Effector CD4-positive, alpha-beta T cell (primary cell): ENCODE measurements at regions not wholly inside any gene's neighbourhood (a gene's known extent, or its start where the extent isn't known, plus 50 kb on each side); places are given as distances from the start of the nearest gene placed in this dataset.
"Not testable (repeated sequence)": the region's sequence is repeated elsewhere in the genome, so short reads cannot be mapped to it uniquely, and the experiment has no call there.

Experiments used
- DNase-seq: peaks from one replicate; pipeline ENCODE4 v3.0.0-alpha.2; 2020

DNA sequence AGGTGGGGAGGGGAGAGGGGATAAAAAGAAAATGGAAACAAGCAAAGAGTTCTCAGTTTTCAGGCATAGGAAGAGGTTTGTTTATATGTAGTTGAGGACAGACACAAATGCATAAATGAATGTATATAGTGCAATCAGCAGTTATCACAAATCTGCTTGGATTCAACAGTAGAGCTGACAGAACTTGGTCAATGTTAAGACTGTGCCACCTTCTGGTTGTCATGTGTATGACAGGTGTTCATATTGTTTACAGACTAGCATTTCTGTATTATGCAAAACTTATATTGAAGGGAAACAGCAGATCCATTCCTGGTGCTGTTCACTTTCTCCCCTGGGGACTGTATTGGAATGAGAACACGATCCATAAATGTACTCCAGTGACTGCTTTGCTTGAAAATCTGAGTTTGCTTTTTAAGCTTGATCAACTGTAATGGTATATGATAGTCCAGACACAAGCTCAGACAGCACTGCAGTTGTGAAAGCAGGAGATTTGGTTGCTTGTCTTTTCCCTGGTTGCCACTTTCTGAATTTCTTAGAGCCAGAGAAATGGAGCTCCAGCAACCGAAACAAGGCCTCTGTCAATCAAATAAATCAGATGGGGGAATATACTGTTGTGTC, 319.5 kb upstream of the OBI1 start:
- DNase-seq: peak; percentile 7

DNA sequence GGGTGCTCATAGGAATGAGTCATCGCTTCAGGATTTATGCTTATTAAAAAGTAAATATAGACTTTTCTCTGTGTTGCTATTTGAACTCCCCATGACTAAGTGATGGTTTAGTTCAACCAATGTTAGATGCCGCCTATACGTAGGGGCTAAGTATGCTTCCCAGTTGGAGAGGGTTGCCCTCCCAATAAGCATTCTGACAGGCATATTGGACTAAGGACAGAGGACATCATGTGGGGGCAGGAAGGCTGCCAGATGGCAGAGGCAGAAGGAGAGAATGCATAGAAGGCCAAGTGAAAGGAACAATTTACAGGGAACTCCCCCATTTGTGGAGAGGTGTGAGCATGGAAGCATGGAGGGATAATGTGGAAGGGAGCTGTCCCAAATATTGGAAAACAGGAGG, 318.4 kb upstream of the OBI1 start:
- no peak for DNase-seq

DNA sequence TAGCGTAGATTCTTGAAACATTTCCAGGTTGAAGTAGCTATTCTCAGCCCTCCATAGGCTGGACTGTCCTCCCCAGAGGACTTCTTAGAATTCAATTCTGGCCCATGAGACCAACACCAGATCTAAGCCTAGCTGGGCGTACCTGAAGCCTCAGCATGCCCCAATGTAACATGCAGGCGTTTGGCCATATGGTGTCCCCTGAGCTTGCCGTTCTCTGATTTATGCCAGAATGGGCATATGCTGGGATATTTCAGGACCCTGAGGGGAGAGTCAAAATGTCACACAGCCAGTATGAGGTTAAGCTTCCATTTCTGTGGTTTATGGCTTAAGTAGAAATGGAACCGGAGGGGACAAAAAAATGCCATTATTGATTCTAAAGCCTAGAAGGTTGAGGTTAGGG, 317.7 kb upstream of the OBI1 start:
- no peak for DNase-seq

DNA sequence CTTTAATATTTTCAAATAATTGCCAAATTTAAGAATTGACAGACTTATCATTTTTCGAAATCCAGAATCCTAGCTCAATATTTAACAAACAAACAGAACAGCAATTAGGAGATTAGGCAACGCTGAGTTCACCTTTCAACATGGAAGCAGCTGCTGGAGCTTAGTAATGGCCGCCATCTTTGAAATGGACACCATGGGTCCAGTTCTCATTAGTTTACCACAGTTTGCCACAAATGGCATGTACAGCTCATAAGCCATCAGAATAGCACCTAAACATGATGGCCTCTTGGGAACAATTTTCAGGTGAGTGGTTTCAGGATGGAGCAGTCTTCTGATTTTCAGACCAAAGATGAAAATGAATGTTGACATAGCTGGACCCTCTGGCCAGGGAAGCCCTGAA, 313.6 kb upstream of the OBI1 start:
- DNase-seq: no peak

DNA sequence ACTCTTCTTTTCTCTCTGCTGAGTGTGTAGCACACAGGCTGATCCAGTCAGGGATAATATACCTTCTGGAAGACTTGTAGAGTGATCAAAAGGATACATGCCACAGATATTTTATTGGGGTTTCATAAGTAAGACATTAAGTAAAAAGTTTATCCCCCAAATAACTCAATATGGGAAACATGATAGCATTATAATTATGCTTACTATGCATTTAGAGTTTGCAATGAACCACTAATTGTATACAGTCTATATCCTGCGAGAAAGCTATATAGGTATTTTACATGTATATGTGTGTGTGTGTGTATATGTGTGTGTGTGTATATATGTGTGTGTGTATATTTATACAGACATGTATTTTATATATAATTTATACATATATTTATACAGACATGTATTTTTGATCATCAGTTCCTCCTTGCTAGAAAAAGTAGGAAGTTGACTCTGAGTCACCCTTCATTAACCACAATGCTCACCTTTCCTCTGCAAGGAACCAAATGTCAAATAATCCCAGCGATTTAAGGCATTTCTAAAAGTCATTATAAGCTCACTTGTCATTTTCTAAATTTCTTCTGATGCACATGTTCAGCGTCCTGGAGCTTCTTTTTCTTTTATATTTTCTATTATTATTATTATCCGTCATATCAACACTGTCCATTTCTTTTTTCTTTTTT, 312.5 kb upstream of the OBI1 start:
- DNase-seq: no peak

DNA sequence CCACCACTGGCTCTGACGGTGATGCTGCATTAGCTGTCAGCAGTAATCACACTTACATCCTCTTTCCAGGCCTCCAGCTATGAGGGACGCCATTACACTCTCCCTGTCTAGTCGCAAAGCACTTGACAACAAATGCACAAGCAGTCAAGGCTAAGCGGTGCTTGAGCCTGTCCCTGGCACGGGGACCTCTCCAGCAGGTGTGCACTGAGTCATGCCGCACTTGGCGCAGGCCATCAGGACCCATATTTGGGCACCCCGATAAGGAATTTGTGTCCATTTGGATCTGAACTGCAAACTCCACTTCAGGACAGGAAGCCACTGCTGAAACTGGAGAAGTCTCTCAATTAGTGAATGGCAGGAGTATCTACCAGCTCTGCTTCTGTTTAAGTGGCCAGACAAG, 301.9 kb upstream of the OBI1 start:
- DNase-seq: no peak

DNA sequence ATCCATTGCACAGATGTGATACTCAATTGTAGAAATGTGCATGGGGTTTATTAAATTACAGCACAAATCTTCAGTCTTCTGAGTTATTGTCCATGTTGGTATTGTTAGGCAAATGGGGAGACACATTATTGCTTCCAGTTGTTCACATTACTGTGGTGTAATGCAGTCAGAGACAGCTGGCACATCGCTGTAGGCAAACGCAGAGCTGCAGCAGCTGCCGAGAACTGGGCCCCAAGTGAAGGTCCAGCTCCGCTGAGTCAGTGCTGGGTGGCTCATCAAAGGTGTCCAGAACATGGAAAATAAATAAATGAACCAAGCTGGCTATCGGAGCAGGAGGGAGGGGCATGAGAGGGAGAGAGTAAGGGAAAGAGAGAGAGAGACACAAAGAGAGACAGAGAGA, 299.1 kb upstream of the OBI1 start:
- DNase-seq: no peak

DNA sequence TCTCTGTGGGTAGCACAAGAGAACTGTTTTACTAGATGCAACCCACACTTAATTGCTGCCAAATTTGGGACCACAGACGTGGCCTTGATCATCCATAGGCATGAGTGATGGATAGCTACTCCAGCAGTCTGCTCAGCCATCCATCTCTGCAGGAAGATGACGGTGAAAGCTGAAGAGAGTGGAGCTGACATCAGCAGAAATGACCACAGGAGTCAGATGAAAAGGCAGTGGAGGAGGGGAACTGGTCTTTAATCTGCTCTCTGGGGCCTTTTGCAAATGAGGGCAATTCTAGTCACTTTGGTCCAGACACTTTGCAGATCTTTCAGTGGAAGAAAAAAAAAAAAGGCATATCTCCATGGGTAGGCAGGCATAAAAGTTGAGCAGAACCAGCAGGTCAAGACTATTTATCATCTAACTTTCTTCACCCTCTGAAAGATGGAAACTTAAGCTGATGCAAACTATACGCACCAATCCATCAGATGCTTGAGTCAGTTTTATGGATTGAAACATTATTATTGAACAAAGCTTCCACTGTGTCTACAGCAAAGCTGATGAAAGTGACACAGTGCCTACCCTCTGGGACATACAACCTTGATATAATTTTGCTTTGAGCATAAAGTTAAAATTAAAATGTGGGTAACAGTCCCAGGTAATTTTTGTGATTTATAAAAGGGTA, 281.6 kb upstream of the OBI1 start:
- DNase-seq: no peak

DNA sequence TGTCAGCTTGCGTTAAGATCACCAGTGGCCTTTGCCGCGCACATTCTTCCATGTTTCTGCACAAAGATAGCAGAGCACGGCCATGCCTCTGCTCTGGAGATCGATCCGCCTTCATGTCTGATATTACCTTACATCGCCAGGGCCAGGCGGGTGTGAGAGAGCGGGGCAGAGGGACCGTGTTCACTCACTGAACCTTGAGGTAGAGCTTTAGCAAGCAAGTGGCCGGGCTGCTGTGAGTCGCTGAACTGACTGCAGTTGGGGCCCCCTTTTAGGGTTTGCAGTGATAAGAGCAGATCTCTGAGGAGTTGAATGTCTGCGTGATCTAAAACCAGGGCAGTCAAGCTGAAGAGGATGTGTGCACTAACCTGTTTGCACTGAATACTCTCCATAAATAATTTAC, 275.4 kb upstream of the OBI1 start:
- DNase-seq: no peak

DNA sequence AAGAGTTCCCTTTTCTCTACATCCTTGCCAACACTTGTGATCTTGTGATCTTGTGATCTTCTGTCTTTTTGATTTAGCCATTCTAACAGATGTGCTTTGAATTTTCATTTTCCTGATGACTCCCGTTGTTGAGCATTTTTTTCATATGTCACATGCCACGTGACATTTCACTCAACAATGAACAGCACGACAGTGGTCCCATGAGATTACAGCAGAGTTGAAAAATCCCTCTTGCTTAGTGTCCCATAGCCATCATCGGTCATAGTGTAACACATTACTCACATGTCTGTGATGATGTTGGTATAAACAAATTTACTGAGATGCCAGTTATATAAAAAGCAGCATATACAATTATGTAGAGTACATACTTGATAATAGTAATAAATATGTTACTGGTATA, 256.1 kb upstream of the OBI1 start:
- DNase-seq: no peak

DNA sequence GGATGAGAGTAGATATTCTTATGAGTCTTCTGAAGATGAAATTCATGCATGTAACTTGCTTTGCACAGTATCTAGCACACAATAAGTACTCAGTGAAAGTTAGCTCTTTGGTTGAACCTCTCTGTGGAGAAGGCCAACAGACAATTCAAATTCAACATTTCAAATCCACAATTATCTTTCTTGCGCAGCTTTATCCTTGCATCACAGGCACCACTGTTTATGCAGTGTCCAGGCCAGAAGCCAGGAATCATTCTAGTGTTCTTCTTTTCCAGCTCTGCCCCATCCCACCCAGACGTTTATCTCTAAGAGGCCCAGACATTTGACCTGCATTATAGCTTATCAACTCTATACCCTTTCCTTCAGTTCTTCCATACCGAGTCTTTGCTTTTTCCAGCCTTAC, 254.7 kb upstream of the OBI1 start:
- DNase-seq: no peak

DNA sequence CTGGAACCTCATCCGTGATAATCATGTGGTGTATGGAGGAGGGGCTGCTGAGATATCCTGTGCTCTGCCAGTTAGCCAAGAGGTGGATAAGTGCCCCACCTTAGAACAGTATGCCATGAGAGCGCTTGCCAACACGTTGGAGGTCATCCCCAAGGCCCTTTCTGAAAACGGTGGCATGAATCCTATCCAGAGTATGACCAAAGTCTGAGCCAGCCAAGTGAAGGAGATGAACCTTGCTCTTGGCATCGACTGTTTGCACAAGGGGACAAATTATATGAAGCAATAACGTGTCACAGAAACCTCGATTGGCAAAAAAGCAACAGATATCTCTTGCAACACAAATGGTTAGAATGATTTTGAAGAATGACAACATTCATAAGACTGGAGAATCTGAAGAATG, 251.2 kb upstream of the OBI1 start:
- DNase-seq: no peak

DNA sequence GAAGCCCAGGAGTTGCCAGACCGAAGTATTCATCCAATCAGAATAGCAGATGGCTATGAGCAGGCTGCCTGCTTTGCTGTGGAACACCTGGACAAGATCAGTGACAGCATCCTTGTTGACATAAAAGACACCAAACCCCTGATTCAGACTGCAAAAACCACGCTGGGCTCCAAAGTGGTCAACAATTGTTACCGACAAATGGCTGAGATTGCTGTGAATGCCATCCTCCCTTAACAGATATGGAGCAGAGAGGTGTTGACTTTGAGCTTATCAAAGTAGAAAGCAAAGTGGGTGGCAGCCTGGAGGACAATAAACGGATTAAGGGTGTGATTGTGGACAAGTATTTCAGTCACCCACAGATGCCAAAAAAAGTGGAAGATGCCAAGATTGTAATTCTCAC, 250.3 kb upstream of the OBI1 start:
- DNase-seq: no peak

DNA sequence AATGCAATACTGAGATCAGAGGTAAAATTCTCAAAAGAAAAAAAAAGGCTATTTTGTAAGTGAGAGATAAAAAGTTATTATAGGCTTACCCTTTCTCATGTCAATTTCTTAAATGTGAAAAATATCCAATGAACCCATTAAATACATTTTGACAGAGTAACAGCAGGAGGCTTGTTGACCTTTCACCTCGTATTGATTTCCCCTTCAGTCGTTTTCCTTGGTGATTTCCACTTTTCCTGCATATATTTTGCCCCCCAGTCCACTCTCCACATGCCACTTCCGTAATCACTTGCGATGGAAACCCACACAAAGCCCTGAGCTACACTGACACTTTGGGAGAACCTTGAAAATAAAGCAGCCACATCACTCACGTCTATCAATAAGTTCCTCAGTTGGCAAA, 248.1 kb upstream of the OBI1 start:
- DNase-seq: no peak

DNA sequence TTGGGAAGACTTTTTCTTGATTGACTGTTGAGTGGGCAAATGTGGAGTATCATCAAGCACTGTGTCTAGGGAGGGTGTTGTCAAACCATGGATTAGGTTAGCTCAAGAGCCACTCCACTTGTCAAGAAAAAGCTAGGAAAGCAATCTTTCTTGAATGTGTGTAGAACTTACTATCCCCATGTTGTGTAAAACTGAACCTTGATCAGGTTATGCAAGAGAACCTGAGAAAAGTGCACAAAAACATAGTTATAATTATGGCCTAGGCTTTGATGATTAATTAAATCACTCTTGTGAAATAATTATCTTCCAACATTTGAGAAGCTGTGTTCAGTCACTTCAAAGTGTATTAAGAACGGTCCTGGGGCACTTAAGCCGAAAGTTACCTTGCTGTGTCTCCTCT, 238.2 kb upstream of the OBI1 start:
- DNase-seq: no peak

DNA sequence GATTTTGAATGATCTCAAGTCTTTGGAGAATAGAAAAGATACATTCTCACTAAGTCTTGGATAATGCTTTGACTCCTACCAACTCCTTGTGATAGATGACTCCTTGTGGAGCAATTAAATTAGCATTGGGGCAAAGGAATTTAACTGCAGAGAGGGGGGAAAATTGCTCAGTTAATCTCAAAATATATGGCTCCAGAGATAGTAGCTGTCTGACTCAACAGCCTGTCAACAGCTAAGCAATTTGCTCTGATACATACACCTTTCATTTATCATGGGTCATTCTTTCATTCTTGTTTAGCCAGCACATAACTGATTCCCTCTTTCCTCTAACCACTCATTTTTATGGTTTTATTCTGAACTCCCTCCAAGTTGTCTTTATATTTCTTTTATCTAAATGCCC, 225.6 kb upstream of the OBI1 start:
- DNase-seq: no peak

DNA sequence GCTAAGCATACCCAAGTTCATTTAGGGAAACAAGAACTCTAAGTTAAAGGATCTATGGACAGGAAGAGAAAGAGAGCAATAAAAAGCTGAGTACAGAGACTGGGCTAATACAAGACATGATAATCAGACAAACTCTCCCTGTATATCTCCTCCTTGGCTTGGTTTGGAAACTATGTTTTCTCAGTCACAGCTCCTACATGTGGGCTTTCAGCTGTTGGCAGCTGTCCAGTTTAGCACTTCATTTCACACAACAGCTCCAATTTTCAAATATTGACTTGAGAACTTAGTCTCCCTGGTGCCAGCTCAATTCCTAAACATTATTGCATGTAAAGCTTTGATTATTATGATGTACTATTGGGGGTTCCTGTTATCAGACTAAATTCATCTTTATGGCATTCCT, 222.8 kb upstream of the OBI1 start:
- no peak for DNase-seq

DNA sequence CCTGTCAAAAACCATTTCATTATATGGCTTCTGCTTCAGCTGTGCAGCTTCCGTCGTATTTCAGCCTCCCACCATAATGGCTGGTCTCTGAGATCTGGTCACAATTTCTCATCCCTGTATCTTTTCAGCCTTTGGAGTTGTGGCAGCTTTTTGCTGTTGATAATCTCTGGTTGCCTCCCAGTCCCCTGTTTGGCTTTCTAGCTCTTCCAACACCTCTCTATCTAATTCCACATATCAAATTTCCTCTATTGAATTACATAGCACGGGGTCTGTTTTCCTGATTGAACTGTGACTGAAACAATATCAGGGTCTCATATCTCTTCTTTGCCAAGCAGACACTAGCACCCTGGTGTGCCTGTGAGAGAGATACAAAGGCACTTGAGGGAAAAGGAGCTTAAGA, 222.1 kb upstream of the OBI1 start:
- no peak for DNase-seq

DNA sequence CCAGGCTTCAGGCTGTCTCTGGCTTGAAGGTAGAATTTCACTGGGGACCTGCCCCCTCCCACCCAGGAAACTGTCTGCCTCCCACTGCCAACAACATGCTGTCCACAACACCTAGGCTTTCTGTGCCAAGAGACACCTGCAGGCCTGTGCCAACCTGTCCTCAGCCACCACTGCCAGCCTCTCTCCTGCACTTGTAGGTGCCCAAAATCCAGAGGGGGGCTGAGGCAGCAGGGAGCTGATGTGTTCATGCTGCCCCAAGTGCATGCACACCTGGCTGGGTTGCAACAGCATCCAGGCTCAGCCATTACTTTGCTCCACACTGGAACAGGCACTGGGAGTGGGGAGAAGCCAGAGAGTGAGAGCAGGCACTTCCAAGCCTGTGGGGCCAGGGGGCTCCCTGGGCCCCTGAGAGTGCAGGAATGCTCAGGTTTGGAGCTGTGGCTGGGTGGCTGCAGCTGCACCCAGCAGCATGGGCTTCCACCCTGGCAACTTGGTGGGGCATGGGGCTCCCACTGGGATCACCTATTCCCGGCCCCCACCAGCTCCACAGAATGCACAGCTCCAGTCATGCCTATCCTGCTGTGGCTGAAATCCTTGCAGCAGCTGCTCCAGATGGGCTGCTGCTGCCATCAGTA, 218.1 kb upstream of the OBI1 start:
- DNase-seq: no peak

DNA sequence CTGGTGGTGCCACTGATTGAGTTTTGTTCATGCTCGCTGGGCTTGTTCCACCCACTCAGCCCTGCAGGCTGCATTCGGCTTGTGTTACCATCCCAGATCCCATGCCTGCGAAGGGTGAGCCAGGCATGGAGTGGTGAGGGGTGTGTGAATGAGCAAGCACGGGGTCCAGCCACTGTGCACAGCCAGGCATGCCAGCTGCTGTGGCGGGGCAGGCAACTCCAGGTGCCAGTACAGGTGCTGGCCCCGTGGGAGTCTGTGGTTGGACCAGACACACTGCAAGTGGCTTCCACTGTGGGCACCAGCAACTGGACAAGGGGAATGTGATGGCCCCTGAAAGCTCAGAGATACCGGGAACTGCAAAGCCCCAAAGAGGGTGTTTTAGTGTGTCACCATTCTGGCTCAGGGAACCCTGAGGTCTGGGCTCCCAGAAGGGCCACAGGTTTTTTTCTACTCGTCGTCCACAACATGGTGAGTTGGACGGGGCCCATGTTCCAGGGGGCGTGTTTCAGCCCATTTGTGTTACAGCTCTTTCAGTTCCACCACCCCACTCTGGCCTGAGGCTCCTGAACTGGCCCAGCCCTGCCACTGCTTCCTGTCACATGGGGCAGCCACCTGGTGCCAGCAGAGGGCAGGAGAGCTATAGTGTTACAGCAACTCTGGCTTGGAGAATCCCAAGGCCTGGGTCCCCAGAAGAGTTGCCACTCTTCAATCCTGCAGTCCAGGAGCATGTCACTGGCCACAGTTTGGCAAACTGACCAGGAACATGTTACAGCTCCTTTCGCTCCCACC, 217.0 kb upstream of the OBI1 start:
- DNase-seq: no peak

DNA sequence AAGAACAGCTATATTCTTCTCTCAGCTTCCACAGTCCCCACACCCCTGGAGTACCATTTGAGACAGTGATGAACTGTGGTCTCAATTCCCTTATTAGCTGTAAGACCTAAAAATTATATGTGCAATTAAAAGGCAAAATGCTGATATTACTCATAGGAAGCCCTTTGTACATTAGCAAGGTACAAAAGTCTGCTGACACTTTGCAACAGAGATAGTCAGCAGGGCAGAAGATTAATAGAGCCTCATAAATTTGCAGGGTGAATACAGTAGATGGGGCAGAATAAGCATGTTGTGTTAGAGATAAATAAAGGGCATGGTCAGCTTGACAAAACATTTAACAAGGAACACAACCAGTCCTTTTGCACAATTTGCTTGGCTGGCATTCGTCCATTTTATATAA, 210.0 kb upstream of the OBI1 start:
- no peak for DNase-seq

DNA sequence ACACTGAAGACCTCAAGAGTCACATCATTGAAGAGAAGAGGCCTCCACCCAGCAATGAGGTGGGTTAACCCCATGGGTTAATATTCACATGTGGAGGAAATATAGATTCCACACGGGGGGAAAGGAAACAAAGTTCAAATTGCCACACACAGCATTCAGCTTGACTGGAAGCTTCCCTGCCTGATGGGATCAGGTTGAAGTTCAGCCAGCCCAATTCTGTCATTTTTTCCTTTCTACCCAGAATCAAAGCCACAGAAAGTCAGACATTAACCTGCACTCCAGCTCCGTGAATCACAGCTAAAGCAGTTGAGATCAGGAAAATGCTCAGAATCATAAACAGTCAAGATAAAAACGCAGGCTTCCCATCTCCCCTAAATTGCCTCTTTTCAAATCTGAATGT, 208.7 kb upstream of the OBI1 start:
- no peak for DNase-seq

DNA sequence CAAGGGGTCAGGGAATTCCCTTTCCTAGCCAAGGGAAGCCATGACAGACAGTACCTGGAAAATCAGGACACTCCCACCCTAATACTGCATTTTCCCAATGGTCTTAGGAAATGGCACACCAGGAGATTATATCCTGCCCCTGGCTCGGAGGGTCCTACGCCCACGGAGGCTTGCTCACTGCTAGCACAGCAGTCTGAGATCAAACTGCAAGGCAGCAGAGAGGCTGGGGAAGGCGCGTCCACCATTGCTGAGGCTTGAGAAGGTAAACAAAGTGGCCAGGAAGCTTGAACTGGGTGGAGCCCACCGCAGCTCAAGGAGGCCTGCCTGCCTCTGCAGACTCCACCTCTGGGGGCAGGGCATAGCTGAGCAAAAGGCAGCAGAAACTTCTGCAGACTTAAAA, 207.1 kb upstream of the OBI1 start:
- not testable (repeated sequence) for DNase-seq
